ENCODE measurements at regions not wholly inside any gene's neighbourhood (a gene's known extent, or its start where the extent isn't known, plus 50 kb on each side); places are given as distances from the start of the nearest gene placed in this dataset.

- DNase-seq (ENCODE audit: low read depth in 2 of 2): peak; percentile 10 to 48
- H3K4me3 ChIP-seq (replicated peaks in 1 of 4; ENCODE audit: control extremely low read depth in 1 of 4, insufficient read depth in 1 of 4, low read depth in 3 of 4, low read length in 4 of 4): no peak overlapping the region
Observed at GRCh38 chr2:13583609-13584008, 866.9 kb downstream of the TRIB2 start.

GRCh38 chr2:13584020-13584419 lies 867.3 kb downstream of the TRIB2 start:
- no peaks in the 10 kb centered on the region for H3K4me1 ChIP-seq (ENCODE audit: control insufficient read depth, extremely low read depth, insufficient read depth, low read length)
- no peak overlapping the region for H3K4me3 ChIP-seq (replicated peaks in 1 of 4; ENCODE audit: control extremely low read depth in 1 of 4, insufficient read depth in 1 of 4, low read depth in 3 of 4, low read length in 4 of 4)
- H4K20me1 ChIP-seq (ENCODE audit: control insufficient read depth, extremely low read depth, insufficient read depth, low read length): no peaks in the 10 kb centered on the region
- H2AFZ ChIP-seq (ENCODE audit: low read length): no peak overlapping the region
- no peak overlapping the region for H3K27ac ChIP-seq (ENCODE audit: insufficient read depth, low read length)
- no peak for TF ChIP-seq EZH2 (IDR thresholded peaks at IDR 0.05; ENCODE audit: low read length, missing control alignments)
- TF ChIP-seq, protein P1, sequence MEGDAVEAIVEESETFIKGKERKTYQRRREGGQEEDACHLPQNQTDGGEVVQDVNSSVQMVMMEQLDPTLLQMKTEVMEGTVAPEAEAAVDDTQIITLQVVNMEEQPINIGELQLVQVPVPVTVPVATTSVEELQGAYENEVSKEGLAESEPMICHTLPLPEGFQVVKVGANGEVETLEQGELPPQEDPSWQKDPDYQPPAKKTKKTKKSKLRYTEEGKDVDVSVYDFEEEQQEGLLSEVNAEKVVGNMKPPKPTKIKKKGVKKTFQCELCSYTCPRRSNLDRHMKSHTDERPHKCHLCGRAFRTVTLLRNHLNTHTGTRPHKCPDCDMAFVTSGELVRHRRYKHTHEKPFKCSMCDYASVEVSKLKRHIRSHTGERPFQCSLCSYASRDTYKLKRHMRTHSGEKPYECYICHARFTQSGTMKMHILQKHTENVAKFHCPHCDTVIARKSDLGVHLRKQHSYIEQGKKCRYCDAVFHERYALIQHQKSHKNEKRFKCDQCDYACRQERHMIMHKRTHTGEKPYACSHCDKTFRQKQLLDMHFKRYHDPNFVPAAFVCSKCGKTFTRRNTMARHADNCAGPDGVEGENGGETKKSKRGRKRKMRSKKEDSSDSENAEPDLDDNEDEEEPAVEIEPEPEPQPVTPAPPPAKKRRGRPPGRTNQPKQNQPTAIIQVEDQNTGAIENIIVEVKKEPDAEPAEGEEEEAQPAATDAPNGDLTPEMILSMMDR (conservative IDR thresholded peaks at IDR 0.05 in 1 of 2, IDR thresholded peaks at IDR 0.05 in 1 of 2; ENCODE audit: low read depth in 1 of 2, low read length in 2 of 2): no peak
- no peaks in the 10 kb centered on the region for H3K27me3 ChIP-seq (ENCODE audit: control insufficient read depth, insufficient read depth, low read length)
- no peak overlapping the region for H3K4me2 ChIP-seq (ENCODE audit: extremely low read depth, insufficient read depth, low read length)
- H3K79me2 ChIP-seq (ENCODE audit: control insufficient read depth, insufficient read depth, low read length): no peaks in the 10 kb centered on the region
- no peaks in the 10 kb centered on the region for H3K36me3 ChIP-seq (ENCODE audit: control insufficient read depth, insufficient read depth, low read length)
- no peak overlapping the region for H3K9ac ChIP-seq (ENCODE audit: insufficient read depth, low read length)
- H3K9me3 ChIP-seq (ENCODE audit: control insufficient read depth, insufficient read depth, low read depth, low read length): no peaks in the 10 kb centered on the region
- DNase-seq (ENCODE audit: low read depth in 2 of 2): no peak

More at GRCh38 chr2:13583609-13584008, 866.9 kb downstream of the TRIB2 start:
- H2AFZ ChIP-seq (ENCODE audit: low read length): no peak overlapping the region
- no peaks in the 10 kb centered on the region for H3K27me3 ChIP-seq (ENCODE audit: control insufficient read depth, insufficient read depth, low read length)
- no peaks in the 10 kb centered on the region for H3K9me3 ChIP-seq (ENCODE audit: control insufficient read depth, insufficient read depth, low read depth, low read length)
- H3K4me1 ChIP-seq (ENCODE audit: control insufficient read depth, extremely low read depth, insufficient read depth, low read length): no peaks in the 10 kb centered on the region
- H3K4me2 ChIP-seq (ENCODE audit: extremely low read depth, insufficient read depth, low read length): no peak overlapping the region
- H4K20me1 ChIP-seq (ENCODE audit: control insufficient read depth, extremely low read depth, insufficient read depth, low read length): no peaks in the 10 kb centered on the region
- H3K27ac ChIP-seq (ENCODE audit: insufficient read depth, low read length): no peak overlapping the region
- H3K36me3 ChIP-seq (ENCODE audit: control insufficient read depth, insufficient read depth, low read length): no peaks in the 10 kb centered on the region
- no peak overlapping the region for H3K9ac ChIP-seq (ENCODE audit: insufficient read depth, low read length)
- TF ChIP-seq, protein P1 (conservative IDR thresholded peaks at IDR 0.05 in 1 of 2, IDR thresholded peaks at IDR 0.05 in 1 of 2; ENCODE audit: low read depth in 1 of 2, low read length in 2 of 2): no peak
- no peak for TF ChIP-seq EZH2 (IDR thresholded peaks at IDR 0.05; ENCODE audit: low read length, missing control alignments)
- H3K79me2 ChIP-seq (ENCODE audit: control insufficient read depth, insufficient read depth, low read length): no peaks in the 10 kb centered on the region

- DNase-seq (ENCODE audit: low read depth in 2 of 2): no peak
- Histone ChIP-seq H4K20me1 (ENCODE audit: control insufficient read depth, extremely low read depth, insufficient read depth, low read length) (no peaks in the 10 kb centered on the region), H3K4me2 (ENCODE audit: extremely low read depth, insufficient read depth, low read length) (no peak overlapping the region), H3K79me2 (ENCODE audit: control insufficient read depth, insufficient read depth, low read length) (no peaks in the 10 kb centered on the region), H3K4me3 (replicated peaks in 1 of 4; ENCODE audit: control extremely low read depth in 1 of 4, insufficient read depth in 1 of 4, low read depth in 3 of 4, low read length in 4 of 4) (no peak overlapping the region), H3K27ac (ENCODE audit: insufficient read depth, low read length) (no peak overlapping the region), H3K27me3 (ENCODE audit: control insufficient read depth, insufficient read depth, low read length) (no peaks in the 10 kb centered on the region), H2AFZ (ENCODE audit: low read length) (no peak overlapping the region), H3K36me3 (ENCODE audit: control insufficient read depth, insufficient read depth, low read length) (no peaks in the 10 kb centered on the region), H3K9me3 (ENCODE audit: control insufficient read depth, insufficient read depth, low read depth, low read length) (no peaks in the 10 kb centered on the region), H3K9ac (ENCODE audit: insufficient read depth, low read length) (no peak overlapping the region), H3K4me1 (ENCODE audit: control insufficient read depth, extremely low read depth, insufficient read depth, low read length) (no peaks in the 10 kb centered on the region)
- TF ChIP-seq EZH2 (IDR thresholded peaks at IDR 0.05; ENCODE audit: low read length, missing control alignments): no peak
- TF ChIP-seq, protein P1 (conservative IDR thresholded peaks at IDR 0.05 in 1 of 2, IDR thresholded peaks at IDR 0.05 in 1 of 2; ENCODE audit: low read depth in 1 of 2, low read length in 2 of 2): no peak
Observed at GRCh38 chr2:13585732-13586131, 869.0 kb downstream of the TRIB2 start.
